Brain microvascular endothelial cell (primary cell): ENCODE measurements at regions not wholly inside any gene's neighbourhood (a gene's known extent, or its start where the extent isn't known, plus 50 kb on each side); places are given as distances from the start of the nearest gene placed in this dataset.

Source experiments
- DNase-seq: peaks from one replicate; pipeline ENCODE4 v3.0.0-alpha.2; 2020
- H3K27ac ChIP-seq: fragments of 250-450 bp; sonication (Bioruptor Pico); 2 replicates; pipeline ENCODE4 v1.5.1; 2020; ENCODE audit warnings: mild to moderate bottlenecking, moderate library complexity
- H3K27me3 ChIP-seq: fragments of 250-450 bp; sonication (Bioruptor Pico); replicated peaks from 2 replicates; pipeline ENCODE4 v1.5.1; 2020; ENCODE audit warnings: mild to moderate bottlenecking
- H3K36me3 ChIP-seq: fragments of 250-450 bp; sonication (Bioruptor Pico); replicated peaks from 2 replicates; pipeline ENCODE4 v1.5.1; 2020; ENCODE audit warnings: mild to moderate bottlenecking
- H3K4me3 ChIP-seq: 2 replicates; pipeline ENCODE4 v1.5.1; 2011; ENCODE audit warnings: low read depth, mild to moderate bottlenecking, control low read depth, low read length, moderate library complexity
- CTCF ChIP-seq: IDR thresholded peaks from 2 replicates; pipeline ENCODE4 v1.5.1; 2011; ENCODE audit warnings: low read depth, mild to moderate bottlenecking, moderate library complexity, low read length, control low read depth, inconsistent platforms; ENCODE audit errors: missing control alignments
- in situ Hi-C: cut with HindIII; loops from 2 replicates; pipeline ENCODE4 v1.10.0; 2017; ENCODE audit warnings: low sequenced_read_pairs, low pct_ligation_motif_present

- in situ Hi-C loops = no loop called here
- DNase-seq = no peak
- Histone ChIP-seq H3K27ac (no peak overlapping the region), H3K36me3 (no peaks in the 10 kb centered on the region), H3K27me3 (no peaks in the 10 kb centered on the region), H3K4me3 (no peak overlapping the region)
- TF ChIP-seq CTCF = no peak
Observed at GRCh38 chr14:49506650-49507049, 79.5 kb downstream of the RPS29 start.

- H3K4me3 ChIP-seq = no peak overlapping the region
Observed at GRCh38 chr14:49505041-49505766, 81.0 kb downstream of the RPS29 start.

GRCh38 chr14:49497725-49498348 lies 88.3 kb downstream of the RPS29 start:
- Histone ChIP-seq H3K27ac (no peak overlapping the region), H3K4me3 (no peak overlapping the region), H3K36me3 (no peaks in the 10 kb centered on the region), H3K27me3 (no peaks in the 10 kb centered on the region)
- peak; percentile 72 for TF ChIP-seq CTCF
- in situ Hi-C loops = no loop called here
- peak; percentile 65 for DNase-seq

More at GRCh38 chr14:49505041-49505766, 81.0 kb downstream of the RPS29 start:
- no peak for TF ChIP-seq CTCF
- Histone ChIP-seq H3K27me3 (no peaks in the 10 kb centered on the region), H3K36me3 (no peaks in the 10 kb centered on the region), H3K27ac (no peak overlapping the region)
- in situ Hi-C loops = no loop called here
- no peak for DNase-seq

GRCh38 chr14:49497267-49497666 lies 88.9 kb downstream of the RPS29 start:
- DNase-seq = no peak
- no peaks in the 10 kb centered on the region for H3K27me3 ChIP-seq
- H3K36me3 ChIP-seq = no peaks in the 10 kb centered on the region
- no peak overlapping the region for H3K4me3 ChIP-seq
- no peak overlapping the region for H3K27ac ChIP-seq
- TF ChIP-seq CTCF = no peak
- in situ Hi-C loops = no loop called here

GRCh38 chr14:49494836-49495235 lies 91.3 kb downstream of the RPS29 start:
- no peaks in the 10 kb centered on the region for H3K36me3 ChIP-seq
- TF ChIP-seq CTCF = no peak
- no peak for DNase-seq
- H3K27ac ChIP-seq = no peak overlapping the region
- H3K4me3 ChIP-seq = no peak overlapping the region
- in situ Hi-C loops = no loop called here
- no peaks in the 10 kb centered on the region for H3K27me3 ChIP-seq
